ENCODE measurements at regions not wholly inside any gene's neighbourhood (a gene's known extent, or its start where the extent isn't known, plus 50 kb on each side); places are given as distances from the start of the nearest gene placed in this dataset.
A peak's percentile ranks its signal among the peaks of the same experiment; 100 is the strongest.

- no peak for DNase-seq
Measured at GRCh38 chr3:72186400-72186855, 401.5 kb upstream of the PROK2 start.

DNA sequence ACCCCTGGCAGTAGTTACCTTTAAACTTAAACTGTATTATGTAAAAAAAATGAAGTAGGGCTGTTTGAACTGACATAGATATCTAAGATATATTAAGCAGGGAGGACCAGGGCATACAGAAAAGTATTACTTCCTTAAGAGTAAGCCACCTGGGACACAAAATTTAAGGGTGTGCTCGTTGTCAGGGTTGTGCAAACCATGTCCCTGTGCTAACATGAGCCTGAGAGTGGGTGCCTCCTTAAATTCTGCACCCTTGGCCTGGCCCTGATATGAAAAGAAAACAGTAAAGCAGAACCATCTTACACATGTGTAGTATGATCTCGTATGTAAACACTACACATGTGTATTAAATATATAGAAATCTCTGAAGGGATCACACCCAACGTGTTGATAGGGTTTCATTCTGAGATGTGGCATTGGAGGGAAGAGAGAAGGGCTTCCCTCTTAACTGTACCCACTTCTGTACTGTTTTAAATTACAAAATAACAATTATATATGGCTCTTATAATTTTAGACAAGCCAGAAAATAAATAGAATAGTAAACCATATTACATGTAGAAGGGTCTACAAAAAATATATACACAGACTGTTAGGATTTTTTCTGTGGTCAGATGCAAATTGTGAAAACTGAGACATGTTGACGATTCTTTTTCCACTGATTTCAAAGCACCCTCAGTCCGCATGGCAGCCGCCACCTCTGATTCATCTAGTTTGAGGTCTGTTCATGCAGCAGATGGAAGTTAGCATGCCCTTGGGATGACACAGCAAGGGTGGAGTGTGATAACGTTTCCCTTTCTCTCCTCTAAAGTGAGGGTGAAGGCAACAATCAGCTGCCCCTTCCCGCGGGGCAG lies 400.8 kb upstream of the PROK2 start:
- DNase-seq: peak; percentile 53

DNA sequence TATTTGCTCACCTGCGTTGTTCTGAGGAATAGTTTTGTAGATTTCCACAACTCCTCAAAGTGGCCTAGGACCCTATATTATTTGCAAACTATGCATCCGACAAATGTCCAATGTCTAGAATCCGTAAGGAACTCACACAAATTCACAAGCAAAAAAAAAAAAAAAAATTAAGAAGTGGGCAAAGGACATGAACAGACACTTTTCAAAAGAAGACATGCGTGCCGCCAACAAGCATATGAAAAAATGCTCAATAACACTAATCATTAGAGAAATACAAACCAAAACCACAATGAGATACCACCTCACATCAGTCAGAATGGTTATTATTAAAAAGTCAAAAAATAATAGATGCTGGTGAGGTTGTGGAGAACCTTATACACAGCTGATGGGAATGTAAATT lies 398.5 kb upstream of the PROK2 start:
- no peak for DNase-seq

DNA sequence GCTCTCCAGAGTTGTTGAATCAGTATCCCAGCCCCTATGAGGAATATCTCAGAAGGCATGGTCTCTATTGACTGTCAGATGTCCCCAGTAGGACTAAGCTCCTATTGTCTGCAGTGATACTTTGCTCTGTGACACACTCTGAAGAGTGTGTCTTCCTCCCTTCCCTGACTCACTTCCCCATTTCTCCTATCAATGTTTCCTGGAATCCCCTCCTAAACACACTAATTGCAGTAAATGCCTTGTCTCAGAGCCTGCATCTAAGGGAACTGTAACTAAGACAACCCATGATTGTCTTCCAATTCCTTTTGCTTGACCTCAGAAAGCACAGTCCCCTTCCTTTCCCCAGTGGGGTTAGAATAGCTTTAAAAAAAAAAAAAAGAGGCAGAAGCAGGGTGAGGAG lies 397.3 kb upstream of the PROK2 start:
- no peak for DNase-seq

DNA sequence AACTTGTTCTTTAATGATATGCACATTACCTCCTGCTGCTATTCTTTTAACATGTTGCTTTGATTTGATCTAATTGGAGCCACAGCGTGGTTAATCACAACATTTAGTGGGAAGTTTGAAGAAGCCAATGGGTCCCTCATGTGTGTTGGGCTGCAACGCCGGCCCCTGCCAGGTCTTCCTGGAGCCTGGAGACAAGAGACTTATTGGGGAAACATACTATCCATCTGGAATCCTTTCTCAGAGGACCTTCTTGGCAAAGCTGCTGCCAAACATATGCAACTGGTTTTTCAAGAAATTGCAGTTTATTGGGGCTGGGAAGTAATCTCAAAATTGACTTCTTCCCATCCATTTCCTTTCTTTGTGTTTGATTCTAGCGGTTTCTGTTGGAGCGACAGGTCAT lies 396.3 kb upstream of the PROK2 start:
- no peak for DNase-seq

- DNase-seq: no peak
Measured at GRCh38 chr3:72180405-72180804, 395.5 kb upstream of the PROK2 start.

DNA sequence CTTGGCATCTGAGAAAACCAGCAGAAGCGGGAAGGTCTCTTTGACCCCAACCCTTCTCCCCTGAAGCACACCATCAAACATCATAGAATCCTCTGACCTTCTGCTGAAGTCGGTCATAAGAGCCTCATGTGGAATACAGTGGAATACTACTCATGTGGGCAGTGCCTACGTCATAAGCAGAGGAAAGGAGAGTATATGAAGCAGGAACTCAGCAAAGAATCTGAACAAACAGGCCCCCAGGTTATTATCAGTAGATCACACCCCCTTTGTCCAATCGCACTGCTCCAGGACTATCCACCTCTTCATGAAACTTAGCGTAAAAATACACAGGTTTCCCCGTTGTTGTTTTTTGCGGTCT lies 394.1 kb upstream of the PROK2 start:
- no peak for DNase-seq

- DNase-seq: no peak
Measured at GRCh38 chr3:72178463-72179106, 393.6 kb upstream of the PROK2 start.

DNA sequence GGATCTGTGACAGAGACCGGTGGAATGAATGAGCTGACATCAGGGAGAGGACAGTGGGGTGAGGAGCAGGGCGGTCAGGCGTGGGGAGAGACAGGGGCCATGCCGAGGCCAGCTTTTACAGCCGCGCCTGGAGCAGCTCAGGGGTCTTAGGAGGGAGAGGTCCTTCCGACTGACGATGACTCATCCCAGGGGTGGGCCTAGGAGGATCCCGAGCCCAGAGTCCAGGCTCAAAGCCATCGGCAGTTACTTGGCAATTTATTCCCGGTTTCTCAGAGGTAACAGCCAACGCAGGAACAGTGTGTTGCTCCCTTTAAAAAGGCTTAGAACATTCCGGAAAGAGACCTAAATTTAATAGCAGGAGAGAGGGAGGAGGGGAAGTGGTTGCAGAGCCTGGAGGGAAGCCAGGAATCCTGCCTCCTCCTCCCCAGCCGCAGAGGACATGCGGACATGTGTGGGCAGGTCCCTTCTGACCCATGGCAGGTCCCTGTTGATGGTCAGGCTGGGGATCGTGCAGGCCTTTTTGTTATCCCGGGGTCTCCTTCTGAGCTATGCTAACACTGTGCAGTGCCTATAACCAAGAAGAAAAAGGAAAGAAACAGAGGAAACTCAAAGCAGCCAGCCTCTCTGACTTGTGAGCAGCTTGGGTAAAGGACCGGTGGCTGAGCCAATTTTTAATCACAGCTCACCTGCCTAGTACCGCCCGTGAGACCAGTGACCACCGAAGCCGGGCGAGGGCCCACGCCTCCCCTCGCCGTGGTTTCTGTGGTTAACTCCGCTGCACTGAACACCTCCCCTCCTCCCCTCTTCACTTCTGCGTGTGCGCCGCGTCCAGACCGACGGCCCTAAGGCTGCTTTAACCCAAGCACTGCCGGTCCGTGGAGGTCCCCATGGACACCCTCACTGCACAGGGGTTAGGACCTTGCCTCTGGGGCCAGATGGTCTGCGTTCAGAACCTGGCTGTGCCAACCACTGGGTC lies 392.4 kb upstream of the PROK2 start:
- DNase-seq: peak; percentile 39

DNA sequence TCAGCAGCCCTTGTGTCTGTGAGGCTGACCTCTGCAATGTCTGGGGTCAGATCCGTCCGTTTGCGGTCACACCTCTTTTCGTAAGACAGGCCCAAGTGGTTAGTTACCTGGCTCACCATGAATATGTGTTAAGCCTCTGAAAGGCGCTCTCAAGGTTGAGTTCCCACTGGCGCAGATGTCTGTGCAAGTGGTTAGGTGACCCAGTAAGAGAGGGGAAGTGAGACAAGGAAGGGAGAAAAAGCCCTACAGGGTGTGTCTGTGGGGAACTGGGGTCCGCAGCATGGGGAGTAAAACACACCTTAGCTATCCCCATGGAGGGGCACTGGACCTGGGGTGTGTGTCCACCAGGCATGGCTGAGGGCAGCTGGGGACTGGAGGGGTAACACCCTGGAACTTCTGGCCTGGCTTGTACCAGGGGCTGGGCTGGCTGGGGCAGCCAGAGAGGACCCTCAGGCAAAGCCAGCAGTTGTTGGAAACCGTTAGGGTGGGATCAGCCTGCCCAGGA lies 391.6 kb upstream of the PROK2 start:
- no peak for DNase-seq

GRCh38 chr3:72175296-72175858 lies 390.4 kb upstream of the PROK2 start:
- DNase-seq: no peak

DNA sequence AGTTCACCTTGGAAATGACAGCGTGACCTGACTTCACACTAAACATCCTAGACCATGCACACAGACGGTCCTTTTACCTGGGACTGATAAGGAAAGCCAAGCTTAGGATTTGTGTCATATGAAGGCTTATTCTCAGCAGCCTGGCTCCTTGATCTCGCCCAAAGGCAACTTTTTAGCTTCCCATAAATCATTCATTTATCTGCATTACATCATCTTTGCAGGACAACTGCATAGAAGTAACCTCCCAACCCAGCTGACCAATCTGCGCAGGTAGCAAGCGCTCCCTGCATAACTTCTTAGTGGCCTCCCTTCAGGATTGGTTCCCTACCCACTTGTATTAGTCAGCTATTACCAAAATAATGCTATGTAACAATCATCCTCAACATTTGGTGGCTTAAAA lies 389.9 kb upstream of the PROK2 start:
- no peak for DNase-seq

- DNase-seq: no peak
Measured at GRCh38 chr3:72174040-72174439, 389.1 kb upstream of the PROK2 start.

DNA sequence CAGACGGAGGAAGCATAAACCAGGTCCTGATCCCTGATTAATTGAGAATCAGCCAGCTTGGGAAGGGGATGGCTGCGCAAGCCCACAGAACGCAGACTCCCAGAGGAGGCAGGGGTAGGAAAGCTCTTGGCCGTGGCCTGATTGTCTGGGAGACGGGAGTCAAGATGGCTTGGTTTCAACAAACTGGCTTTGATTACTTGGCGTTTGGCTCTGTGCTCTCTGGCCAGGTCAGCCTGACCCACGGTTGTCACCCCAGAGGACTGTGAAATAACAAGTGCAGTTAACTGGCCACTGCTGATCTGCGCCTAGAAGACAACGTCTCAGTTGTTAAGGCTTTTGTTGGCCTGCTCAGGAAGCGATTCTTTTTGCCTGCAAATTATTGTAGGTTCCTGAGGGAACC lies 387.0 kb upstream of the PROK2 start:
- no peak for DNase-seq

- no peak for DNase-seq
Measured at GRCh38 chr3:72171463-72171881, 386.5 kb upstream of the PROK2 start.

- DNase-seq: no peak
Measured at GRCh38 chr3:72169561-72170472, 384.9 kb upstream of the PROK2 start.

GRCh38 chr3:72169120-72169519 lies 384.2 kb upstream of the PROK2 start:
- no peak for DNase-seq

DNA sequence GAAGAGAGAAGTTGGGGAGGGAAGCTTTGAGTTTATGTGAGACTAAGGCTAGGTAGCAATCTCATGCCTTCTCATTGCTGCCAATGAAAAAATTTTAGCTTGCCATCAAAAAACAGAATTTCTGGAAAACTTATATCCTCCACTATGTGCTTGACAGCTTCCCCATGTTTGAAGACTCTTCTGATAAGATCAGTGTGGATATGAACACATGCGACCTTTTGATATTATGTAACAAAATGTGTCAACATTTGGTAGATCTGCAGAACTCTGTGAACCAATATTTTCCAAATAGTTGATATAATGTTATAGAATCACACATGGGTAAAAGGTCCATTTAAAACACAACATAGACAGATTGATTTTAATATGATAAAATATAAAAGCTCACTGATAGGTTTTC lies 380.9 kb upstream of the PROK2 start:
- DNase-seq: no peak

- no peak for DNase-seq
Measured at GRCh38 chr3:72165317-72165716, 380.4 kb upstream of the PROK2 start.

DNA sequence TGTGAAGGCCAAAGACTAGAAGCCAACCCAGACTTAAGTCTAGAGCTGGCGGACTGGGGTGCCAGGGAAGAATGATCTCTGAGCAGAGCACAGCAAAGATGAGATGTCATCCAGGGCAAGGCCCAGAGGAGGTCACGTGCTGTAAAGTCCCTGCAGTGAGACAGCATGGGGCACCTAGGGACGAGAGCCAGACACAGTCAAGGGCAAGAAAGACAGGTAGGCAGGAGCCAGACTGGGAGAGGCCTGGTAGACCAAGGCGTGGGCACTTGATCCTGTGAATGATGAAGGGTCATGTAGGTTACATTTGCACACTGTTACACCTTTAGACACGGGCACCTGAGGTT lies 379.7 kb upstream of the PROK2 start:
- DNase-seq: no peak

- DNase-seq: no peak
Measured at GRCh38 chr3:72163809-72164634, 379.1 kb upstream of the PROK2 start.
